ENCODE measurements at regions not wholly inside any gene's neighbourhood (a gene's known extent, or its start where the extent isn't known, plus 50 kb on each side); places are given as distances from the start of the nearest gene placed in this dataset.

DNA sequence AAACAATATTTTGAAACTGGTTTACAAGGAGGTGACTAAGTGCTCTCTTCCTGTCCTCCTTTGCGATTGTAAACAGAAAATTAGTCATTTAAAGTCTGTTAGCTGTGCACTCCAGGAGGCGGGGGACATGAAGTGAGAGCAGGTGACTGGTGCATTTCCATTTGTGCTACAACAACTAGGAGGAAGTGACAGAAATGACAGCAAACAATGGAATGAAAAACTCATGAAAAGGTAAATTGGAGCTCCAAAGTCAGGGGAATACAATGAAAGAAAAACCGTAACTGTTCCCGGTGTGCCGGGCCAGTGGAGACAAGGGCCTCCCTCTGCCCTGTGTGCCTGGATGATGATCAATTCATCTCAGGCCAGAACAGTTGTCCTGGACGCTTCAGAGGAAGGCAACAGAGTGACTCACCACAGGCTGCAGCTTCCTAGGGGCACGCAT, 439.9 kb downstream of the GADD45G start:
- Histone ChIP-seq H3K36me3 (ENCODE audit: control insufficient read depth in 1 of 2, insufficient read depth in 2 of 2, low read length in 2 of 2) (no peaks in the 10 kb centered on the region), H3K27me3 (ENCODE audit: insufficient read depth, low read length) (no peaks in the 10 kb centered on the region), H3K9ac (ENCODE audit: low read length) (no peak overlapping the region), H3K4me1 (ENCODE audit: control insufficient read depth in 1 of 2, insufficient read depth in 2 of 2, low read length in 2 of 2) (peaks cover 2% of the 10 kb centered on the region in 2 experiments), H2BK12ac (ENCODE audit: low read length) (no peak overlapping the region), H3K27ac (ENCODE audit: low read depth, low read length) (peak overlapping the region; percentile 11), H4K91ac (ENCODE audit: low read depth, low read length) (no peak overlapping the region), H4K8ac (ENCODE audit: low read depth, low read length) (no peak overlapping the region), H3K18ac (ENCODE audit: low read length) (no peak overlapping the region), H3K4ac (ENCODE audit: low read depth, low read length) (no peak overlapping the region), H3K79me2 (ENCODE audit: control insufficient read depth, insufficient read depth, low read length, poor library complexity) (no peaks in the 10 kb centered on the region), H3K23ac (ENCODE audit: low read length) (no peak overlapping the region), H2AFZ (ENCODE audit: insufficient read depth, low read length, poor library complexity) (no peak overlapping the region), H3K14ac (ENCODE audit: low read length) (no peak overlapping the region), H3K9me3 (ENCODE audit: insufficient read depth, low read depth, low read length) (peaks cover 2% of the 10 kb centered on the region), H3K79me1 (ENCODE audit: low read length) (no peaks in the 10 kb centered on the region), H3K4me2 (ENCODE audit: low read length) (no peak overlapping the region), H3K4me3 (ENCODE audit: low read depth, low read length) (no peak overlapping the region), H2AK5ac (ENCODE audit: low read length) (no peak overlapping the region), H4K12ac (ENCODE audit: low read depth, low read length) (no peak overlapping the region), H2BK120ac (ENCODE audit: insufficient read depth, low read length, poor library complexity) (no peak overlapping the region), H2BK5ac (ENCODE audit: low read depth, low read length, poor library complexity) (no peak overlapping the region)
- no CpG with 5 or more reads among the region's 7 CpGs for WGBS (ENCODE audit: extremely low coverage, insufficient coverage, insufficient read length)
- DNase-seq: no peak

DNA sequence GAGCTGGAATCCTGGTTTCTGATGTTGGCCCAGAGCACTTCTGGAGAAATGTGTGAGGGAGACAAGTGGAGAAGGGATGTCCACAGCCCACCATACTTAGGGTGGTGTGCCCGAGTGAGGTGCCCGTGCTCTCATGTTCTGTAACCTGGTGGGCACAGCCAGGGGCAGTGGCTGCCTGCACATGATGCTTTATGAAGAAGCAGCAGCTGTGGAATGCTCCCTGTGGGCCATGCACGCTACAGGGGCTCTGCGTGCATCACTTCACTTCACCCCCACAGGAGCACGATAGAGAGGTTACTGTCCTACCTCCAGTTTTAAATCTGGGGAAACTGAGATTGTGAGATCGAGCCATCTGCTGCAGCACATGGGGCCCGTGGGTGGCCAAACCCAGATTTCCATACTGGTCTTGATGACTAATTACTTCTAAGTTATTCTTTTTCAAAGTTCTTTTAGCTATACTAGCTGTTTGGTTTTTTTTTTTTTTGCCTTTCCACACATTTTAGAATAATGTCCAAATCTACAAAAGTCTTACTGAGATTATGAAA, 441.6 kb downstream of the GADD45G start:
- H3K18ac ChIP-seq (ENCODE audit: low read length): no peak overlapping the region
- H3K4me2 ChIP-seq (ENCODE audit: low read length): no peak overlapping the region
- H2BK120ac ChIP-seq (ENCODE audit: insufficient read depth, low read length, poor library complexity): no peak overlapping the region
- no peaks in the 10 kb centered on the region for H3K36me3 ChIP-seq (ENCODE audit: control insufficient read depth in 1 of 2, insufficient read depth in 2 of 2, low read length in 2 of 2)
- H3K14ac ChIP-seq (ENCODE audit: low read length): no peak overlapping the region
- H4K12ac ChIP-seq (ENCODE audit: low read depth, low read length): no peak overlapping the region
- no peak overlapping the region for H3K9ac ChIP-seq (ENCODE audit: low read length)
- H3K4ac ChIP-seq (ENCODE audit: low read depth, low read length): no peak overlapping the region
- H4K91ac ChIP-seq (ENCODE audit: low read depth, low read length): no peak overlapping the region
- H3K4me1 ChIP-seq (ENCODE audit: control insufficient read depth in 1 of 2, insufficient read depth in 2 of 2, low read length in 2 of 2): peaks cover 2% of the 10 kb centered on the region in 2 experiments
- H3K23ac ChIP-seq (ENCODE audit: low read length): no peak overlapping the region
- H3K27ac ChIP-seq (ENCODE audit: low read depth, low read length): no peak overlapping the region
- WGBS (ENCODE audit: extremely low coverage, insufficient coverage, insufficient read length): no CpG with 5 or more reads among the region's 7 CpGs
- no peaks in the 10 kb centered on the region for H3K79me1 ChIP-seq (ENCODE audit: low read length)
- H3K4me3 ChIP-seq (ENCODE audit: low read depth, low read length): no peak overlapping the region
- no peaks in the 10 kb centered on the region for H3K27me3 ChIP-seq (ENCODE audit: insufficient read depth, low read length)
- H3K9me3 ChIP-seq (ENCODE audit: insufficient read depth, low read depth, low read length): peaks cover 2% of the 10 kb centered on the region
- no peak overlapping the region for H4K8ac ChIP-seq (ENCODE audit: low read depth, low read length)
- H2AK5ac ChIP-seq (ENCODE audit: low read length): no peak overlapping the region
- no peak overlapping the region for H2BK5ac ChIP-seq (ENCODE audit: low read depth, low read length, poor library complexity)
- H2AFZ ChIP-seq (ENCODE audit: insufficient read depth, low read length, poor library complexity): no peak overlapping the region
- no peak overlapping the region for H2BK12ac ChIP-seq (ENCODE audit: low read length)
- H3K79me2 ChIP-seq (ENCODE audit: control insufficient read depth, insufficient read depth, low read length, poor library complexity): no peaks in the 10 kb centered on the region
- DNase-seq: no peak

GRCh38 chr9:90047828-90048227, 443.0 kb downstream of the GADD45G start:
- no peaks in the 10 kb centered on the region for H3K79me2 ChIP-seq (ENCODE audit: control insufficient read depth, insufficient read depth, low read length, poor library complexity)
- H3K79me1 ChIP-seq (ENCODE audit: low read length): no peaks in the 10 kb centered on the region
- H2AFZ ChIP-seq (ENCODE audit: insufficient read depth, low read length, poor library complexity): no peak overlapping the region
- no peak overlapping the region for H3K4me3 ChIP-seq (ENCODE audit: low read depth, low read length)
- H3K27ac ChIP-seq (ENCODE audit: low read depth, low read length): no peak overlapping the region
- H2BK12ac ChIP-seq (ENCODE audit: low read length): no peak overlapping the region
- H4K8ac ChIP-seq (ENCODE audit: low read depth, low read length): no peak overlapping the region
- no peak overlapping the region for H3K14ac ChIP-seq (ENCODE audit: low read length)
- H2BK120ac ChIP-seq (ENCODE audit: insufficient read depth, low read length, poor library complexity): no peak overlapping the region
- H2BK5ac ChIP-seq (ENCODE audit: low read depth, low read length, poor library complexity): no peak overlapping the region
- H4K12ac ChIP-seq (ENCODE audit: low read depth, low read length): no peak overlapping the region
- no peak overlapping the region for H4K91ac ChIP-seq (ENCODE audit: low read depth, low read length)
- no peak overlapping the region for H3K4ac ChIP-seq (ENCODE audit: low read depth, low read length)
- H3K9ac ChIP-seq (ENCODE audit: low read length): no peak overlapping the region
- H3K23ac ChIP-seq (ENCODE audit: low read length): no peak overlapping the region
- no peak overlapping the region for H3K4me2 ChIP-seq (ENCODE audit: low read length)
- H3K27me3 ChIP-seq (ENCODE audit: insufficient read depth, low read length): no peaks in the 10 kb centered on the region
- no peaks in the 10 kb centered on the region for H3K36me3 ChIP-seq (ENCODE audit: control insufficient read depth in 1 of 2, insufficient read depth in 2 of 2, low read length in 2 of 2)
- peaks cover 2% of the 10 kb centered on the region in 2 experiments for H3K4me1 ChIP-seq (ENCODE audit: control insufficient read depth in 1 of 2, insufficient read depth in 2 of 2, low read length in 2 of 2)
- no peak for DNase-seq
- no peak overlapping the region for H2AK5ac ChIP-seq (ENCODE audit: low read length)
- H3K9me3 ChIP-seq (ENCODE audit: insufficient read depth, low read depth, low read length): peaks cover 2% of the 10 kb centered on the region
- H3K18ac ChIP-seq (ENCODE audit: low read length): no peak overlapping the region

DNA sequence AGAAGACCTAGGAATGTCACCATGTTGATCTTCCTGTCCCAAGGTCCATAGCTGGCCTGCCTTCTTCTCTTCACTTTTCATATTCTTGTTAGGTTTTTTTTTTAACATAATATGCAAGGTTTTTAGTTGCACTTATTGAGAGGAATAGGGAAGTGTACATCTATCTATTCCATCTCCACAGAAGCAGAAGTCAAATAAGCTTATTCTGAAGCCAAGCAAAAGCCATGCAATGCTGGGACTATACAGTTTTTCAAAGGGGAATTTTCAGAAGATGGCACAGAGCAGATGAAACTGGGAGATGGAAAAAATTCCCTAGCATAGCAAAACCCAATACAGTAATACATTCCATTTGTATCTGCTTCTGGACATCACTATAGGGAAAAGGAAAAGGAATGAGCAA, 447.6 kb downstream of the GADD45G start:
- H3K79me2 ChIP-seq (ENCODE audit: control insufficient read depth, insufficient read depth, low read length, poor library complexity): no peaks in the 10 kb centered on the region
- H4K8ac ChIP-seq (ENCODE audit: low read depth, low read length): no peak overlapping the region
- no peak overlapping the region for H3K4me3 ChIP-seq (ENCODE audit: low read depth, low read length)
- no peak overlapping the region for H3K18ac ChIP-seq (ENCODE audit: low read length)
- no peak overlapping the region for H3K14ac ChIP-seq (ENCODE audit: low read length)
- no peak overlapping the region for H3K4me2 ChIP-seq (ENCODE audit: low read length)
- H3K9me3 ChIP-seq (ENCODE audit: insufficient read depth, low read depth, low read length): no peaks in the 10 kb centered on the region
- DNase-seq: no peak
- H3K23ac ChIP-seq (ENCODE audit: low read length): no peak overlapping the region
- H2BK5ac ChIP-seq (ENCODE audit: low read depth, low read length, poor library complexity): no peak overlapping the region
- no peaks in the 10 kb centered on the region for H3K4me1 ChIP-seq (ENCODE audit: control insufficient read depth in 1 of 2, insufficient read depth in 2 of 2, low read length in 2 of 2)
- no peak overlapping the region for H3K9ac ChIP-seq (ENCODE audit: low read length)
- H3K36me3 ChIP-seq (ENCODE audit: control insufficient read depth in 1 of 2, insufficient read depth in 2 of 2, low read length in 2 of 2): no peaks in the 10 kb centered on the region
- H2BK120ac ChIP-seq (ENCODE audit: insufficient read depth, low read length, poor library complexity): no peak overlapping the region
- H2AFZ ChIP-seq (ENCODE audit: insufficient read depth, low read length, poor library complexity): no peak overlapping the region
- H2AK5ac ChIP-seq (ENCODE audit: low read length): no peak overlapping the region
- H3K79me1 ChIP-seq (ENCODE audit: low read length): no peaks in the 10 kb centered on the region
- H3K4ac ChIP-seq (ENCODE audit: low read depth, low read length): no peak overlapping the region
- H4K12ac ChIP-seq (ENCODE audit: low read depth, low read length): no peak overlapping the region
- H3K27me3 ChIP-seq (ENCODE audit: insufficient read depth, low read length): no peaks in the 10 kb centered on the region
- no peak overlapping the region for H2BK12ac ChIP-seq (ENCODE audit: low read length)
- H4K91ac ChIP-seq (ENCODE audit: low read depth, low read length): no peak overlapping the region
- no peak overlapping the region for H3K27ac ChIP-seq (ENCODE audit: low read depth, low read length)
